Vagina (tissue), 2 donors: ENCODE measurements at regions not wholly inside any gene's neighbourhood (a gene's known extent, or its start where the extent isn't known, plus 50 kb on each side); places are given as distances from the start of the nearest gene placed in this dataset.

ENCODE experiments used
- DNase-seq, 2 donors: peaks; one replicate each; pipeline ENCODE4 v3.0.0-alpha.2; 2017; ENCODE audit errors: extremely low spot score in 2 of 2
- H3K27ac ChIP-seq: fragments of 200-600 bp; sonication (generic); one replicate; pipeline ENCODE4 v1.5.1; 2019
- H3K27me3 ChIP-seq: fragments of 200-600 bp; sonication (generic); one replicate; pipeline ENCODE4 v1.5.1; 2019
- H3K36me3 ChIP-seq, 2 donors: fragments of 200-600 bp; sonication (generic); one replicate each; pipeline ENCODE4 v1.5.1; 2017 to 2019
- H3K4me1 ChIP-seq: fragments of 200-600 bp; sonication (generic); one replicate; pipeline ENCODE4 v1.5.1; 2019
- H3K4me3 ChIP-seq, 2 donors: fragments of 200-600 bp; sonication (generic); 1 replicate in 1 of 2; 2 replicates in 1 of 2; pipeline ENCODE4 v1.5.1; 2016 to 2019
- H3K9me3 ChIP-seq: fragments of 200-600 bp; sonication (generic); one replicate; pipeline ENCODE4 v1.5.1; 2019
- CTCF ChIP-seq, 3 experiments: fragments of 450-650 bp in 2 of 3; fragments of 200-600 bp in 1 of 3; sonication (generic) in 1 of 3; IDR thresholded peaks; one replicate each; pipeline ENCODE4 v1.5.1; 2017 to 2019; ENCODE audit warnings: antibody characterized with exemption in 3 of 3, mild to moderate bottlenecking in 2 of 3, moderate library complexity in 2 of 3
- POLR2A ChIP-seq, 2 donors: fragments of 450-650 bp; IDR thresholded peaks; one replicate each; pipeline ENCODE4 v1.6.1; 2017; ENCODE audit warnings: antibody characterized with exemption in 2 of 2, mild to moderate bottlenecking in 2 of 2, moderate library complexity in 2 of 2
- POLR2AphosphoS5 ChIP-seq, 2 donors: sonication (generic); formaldehyde crosslinking; IDR thresholded peaks; one replicate each; pipeline ENCODE4 v1.9.0; 2017; ENCODE audit warnings: antibody characterized with exemption in 2 of 2, mild to moderate bottlenecking in 2 of 2, low read depth in 1 of 2; ENCODE audit not compliant: insufficient read depth in 1 of 2
- intact Hi-C: fragments of 100-400 bp; cut with DNase I; formaldehyde crosslinking; loops from one replicate; pipeline ENCODE4 v1.15.1; 2023

DNA sequence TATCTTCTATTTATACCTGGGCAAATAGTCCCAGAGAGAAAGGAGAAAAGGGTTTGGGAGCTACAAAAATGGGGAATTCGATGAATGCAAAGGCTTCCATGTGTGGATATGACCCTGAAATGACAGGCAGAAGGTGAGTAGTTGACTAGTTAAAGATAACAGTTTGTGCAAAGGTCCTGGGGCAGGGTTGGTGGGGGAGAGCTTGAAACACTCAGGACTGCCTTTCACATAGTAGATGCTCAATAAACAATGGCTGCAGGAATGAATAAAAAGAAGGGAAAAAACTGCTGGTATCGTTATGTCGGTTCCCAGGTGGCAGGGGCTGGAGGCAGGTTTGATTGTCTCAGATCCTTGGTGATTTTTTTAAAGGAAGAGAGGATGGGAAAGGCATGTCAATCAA is 445.5 kb downstream of the HAPSTR1 start:
- Histone ChIP-seq H3K27ac (no peak overlapping the region), H3K9me3 (no peaks in the 10 kb centered on the region), H3K4me1 (no peaks in the 10 kb centered on the region), H3K27me3 (no peaks in the 10 kb centered on the region), H3K36me3 (no peaks in the 10 kb centered on the region), H3K4me3 (no peak overlapping the region)
- no peak for TF ChIP-seq POLR2AphosphoS5 (IDR thresholded peaks at IDR 0.05; ENCODE audit: insufficient read depth in 1 of 2, low read depth in 1 of 2)
- no peak for DNase-seq
- intact Hi-C loops: no loop called here

GRCh38 chr16:9539346-9539745 is 447.9 kb downstream of the HAPSTR1 start:
- Histone ChIP-seq H3K9me3 (no peaks in the 10 kb centered on the region), H3K27ac (no peak overlapping the region), H3K36me3 (no peaks in the 10 kb centered on the region), H3K27me3 (no peaks in the 10 kb centered on the region), H3K4me3 (no peak overlapping the region), H3K4me1 (no peaks in the 10 kb centered on the region)
- intact Hi-C loops: no loop called here
- TF ChIP-seq POLR2AphosphoS5 (IDR thresholded peaks at IDR 0.05; ENCODE audit: insufficient read depth in 1 of 2, low read depth in 1 of 2) (no peak), CTCF (IDR thresholded peaks at IDR 0.05) (no peak), POLR2A (IDR thresholded peaks at IDR 0.05) (no peak)
- DNase-seq: no peak

- Histone ChIP-seq H3K4me1 (no peaks in the 10 kb centered on the region), H3K9me3 (no peaks in the 10 kb centered on the region), H3K27me3 (no peaks in the 10 kb centered on the region), H3K27ac (no peak overlapping the region), H3K4me3 (no peak overlapping the region), H3K36me3 (no peaks in the 10 kb centered on the region)
- TF ChIP-seq CTCF (IDR thresholded peaks at IDR 0.05): no peak
- no peak for TF ChIP-seq POLR2A (IDR thresholded peaks at IDR 0.05)
- TF ChIP-seq POLR2AphosphoS5 (IDR thresholded peaks at IDR 0.05; ENCODE audit: insufficient read depth in 1 of 2, low read depth in 1 of 2): no peak
- intact Hi-C loops: no loop called here
- no peak for DNase-seq
Measured at GRCh38 chr16:9541723-9542122, 450.3 kb downstream of the HAPSTR1 start.

GRCh38 chr16:9542165-9542755 is 450.8 kb downstream of the HAPSTR1 start:
- intact Hi-C loops: no loop called here
- TF ChIP-seq POLR2A (IDR thresholded peaks at IDR 0.05) (no peak), POLR2AphosphoS5 (IDR thresholded peaks at IDR 0.05; ENCODE audit: insufficient read depth in 1 of 2, low read depth in 1 of 2) (no peak), CTCF (IDR thresholded peaks at IDR 0.05) (no peak)

GRCh38 chr16:9545522-9546437 is 454.3 kb downstream of the HAPSTR1 start:
- Histone ChIP-seq H3K27ac (no peak overlapping the region), H3K27me3 (no peaks in the 10 kb centered on the region), H3K9me3 (no peaks in the 10 kb centered on the region), H3K36me3 (no peaks in the 10 kb centered on the region), H3K4me1 (no peaks in the 10 kb centered on the region), H3K4me3 (no peak overlapping the region)
- intact Hi-C loops: no loop called here
- DNase-seq: no peak
- TF ChIP-seq POLR2AphosphoS5 (IDR thresholded peaks at IDR 0.05; ENCODE audit: insufficient read depth in 1 of 2, low read depth in 1 of 2) (no peak), POLR2A (IDR thresholded peaks at IDR 0.05) (no peak), CTCF (IDR thresholded peaks at IDR 0.05) (no peak)

More at GRCh38 chr16:9542165-9542755, 450.8 kb downstream of the HAPSTR1 start:
- H3K36me3 ChIP-seq: no peaks in the 10 kb centered on the region
- no peaks in the 10 kb centered on the region for H3K4me1 ChIP-seq
- no peaks in the 10 kb centered on the region for H3K27me3 ChIP-seq
- DNase-seq: no peak
- H3K4me3 ChIP-seq: no peak overlapping the region
- no peaks in the 10 kb centered on the region for H3K9me3 ChIP-seq
- H3K27ac ChIP-seq: no peak overlapping the region
